GM21619 (cell line): ENCODE measurements at regions not wholly inside any gene's neighbourhood (a gene's known extent, or its start where the extent isn't known, plus 50 kb on each side); places are given as distances from the start of the nearest gene placed in this dataset.
A peak's percentile ranks its signal among the peaks of the same experiment; 100 is the strongest.
"Not testable (repeated sequence)": the region's sequence is repeated elsewhere in the genome, so short reads cannot be mapped to it uniquely, and the experiment has no call there.

Source experiments
- ATAC-seq: cut with Tn5 transposase; IDR thresholded peaks from one replicate; pipeline ENCODE4 v1.9.1; 2021; ENCODE audit not compliant: unreplicated experiment

GRCh38 chr10:27390681-27391080, 113.4 kb upstream of the RAB18 start:
- ATAC-seq: no peak

DNA sequence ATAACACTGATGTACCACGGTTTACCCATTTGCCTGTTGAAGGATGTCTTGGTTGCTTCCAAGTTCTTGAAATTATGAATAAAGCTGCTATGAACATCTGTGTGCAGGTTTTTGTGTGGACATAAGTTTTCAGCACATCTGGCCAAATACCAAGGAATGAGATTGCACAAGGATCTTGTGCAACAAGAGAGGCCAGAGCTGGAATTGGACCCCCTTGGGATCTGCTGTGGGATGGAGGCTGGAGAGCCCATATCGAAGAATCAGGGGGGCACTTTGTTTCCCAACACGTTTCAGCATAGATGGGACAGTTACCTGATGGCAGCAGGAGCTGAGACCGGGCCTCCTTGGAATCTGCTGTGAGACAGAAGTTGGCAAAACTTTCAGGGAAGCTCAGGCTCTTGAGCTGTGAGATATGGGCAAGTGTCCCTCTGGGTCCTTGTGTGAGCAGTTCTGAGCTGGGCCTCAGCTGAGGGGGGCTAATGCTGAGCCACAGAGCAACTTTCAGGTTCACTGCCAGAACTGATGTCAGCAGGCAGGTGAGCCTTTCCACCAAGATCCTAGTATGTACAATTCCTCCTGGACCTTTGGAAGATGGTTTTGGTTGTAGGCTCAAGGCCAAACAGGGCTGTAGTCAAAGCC, 115.2 kb upstream of the RAB18 start:
- ATAC-seq: no peak

GRCh38 chr10:27383595-27384542, 120.2 kb upstream of the RAB18 start:
- no peak for ATAC-seq

- no peak for ATAC-seq
Observed at GRCh38 chr10:27382176-27382575, 121.9 kb upstream of the RAB18 start.

- no peak for ATAC-seq
Observed at GRCh38 chr10:27380929-27381358, 123.2 kb upstream of the RAB18 start.

DNA sequence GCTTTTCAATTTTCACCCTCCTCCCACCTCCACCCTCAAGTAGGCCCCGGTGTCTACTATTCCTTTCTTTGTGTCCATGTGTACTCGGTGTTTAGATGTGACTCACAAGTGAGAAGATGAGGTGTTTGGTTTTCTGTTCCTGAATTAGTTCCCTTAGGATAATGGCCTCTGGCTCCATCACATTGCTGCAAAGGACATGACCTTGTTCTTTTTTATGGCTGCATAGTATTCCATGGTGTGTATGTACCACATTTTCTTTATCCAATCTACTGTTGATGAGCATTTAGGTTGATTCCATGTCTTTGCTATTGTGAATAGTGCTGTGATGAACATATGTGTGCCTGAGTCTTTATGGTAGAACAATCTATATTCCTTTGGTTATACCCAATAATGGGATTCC, 125.1 kb upstream of the RAB18 start:
- not testable (repeated sequence) for ATAC-seq

DNA sequence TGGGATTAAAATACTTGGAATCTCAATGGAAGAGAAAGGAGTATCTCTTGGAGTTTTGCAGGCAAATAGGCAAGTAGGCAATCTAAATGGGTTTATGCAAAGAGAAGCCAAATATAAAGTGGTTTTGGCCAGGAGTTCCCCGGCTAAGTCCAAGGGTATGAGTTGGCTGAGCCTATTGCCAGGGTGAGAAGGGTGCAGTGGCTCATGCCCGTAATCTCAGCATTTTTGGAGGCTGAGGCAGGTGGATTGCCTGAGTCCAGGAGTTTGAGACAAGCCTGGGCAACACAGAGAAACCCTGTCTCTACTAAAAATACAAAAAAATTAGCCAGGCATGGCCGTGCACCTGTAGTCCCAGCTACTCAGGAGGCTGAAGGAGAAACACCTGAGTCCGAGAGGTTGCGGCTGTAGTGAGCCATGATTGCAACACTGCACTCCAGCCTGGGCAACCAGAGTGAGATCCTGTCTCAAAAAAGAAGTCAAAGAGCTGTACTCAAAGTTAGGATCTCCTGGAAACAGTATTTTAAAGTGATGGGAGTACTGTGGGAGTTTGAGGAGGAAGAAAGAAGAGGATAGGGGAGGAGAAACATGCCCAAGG, 130.4 kb upstream of the RAB18 start:
- no peak for ATAC-seq

GRCh38 chr10:27372095-27372494, 131.5 kb upstream of the ACBD5 start:
- ATAC-seq: no peak

DNA sequence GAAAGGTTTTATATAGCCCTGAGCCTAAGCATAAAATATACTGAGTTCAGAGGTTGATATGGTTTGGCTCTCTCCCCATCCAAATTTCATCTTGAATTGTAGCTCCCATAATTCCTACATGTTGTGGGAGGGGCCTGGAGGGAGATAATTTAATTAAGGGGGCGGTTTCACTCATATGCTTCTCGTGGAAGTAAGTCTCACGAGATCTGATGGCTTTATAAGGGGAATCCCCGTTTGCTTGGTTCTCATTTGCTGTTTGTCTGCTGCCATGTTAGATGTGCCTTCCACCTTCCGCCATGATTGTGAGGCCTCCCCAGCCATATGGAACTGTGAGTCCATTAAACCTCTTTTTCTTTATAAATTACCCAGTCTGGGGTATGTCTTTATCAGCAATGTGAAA, 130.8 kb upstream of the ACBD5 start:
- ATAC-seq: not testable (repeated sequence)

GRCh38 chr10:27369880-27370279, 129.3 kb upstream of the ACBD5 start:
- ATAC-seq: no peak

GRCh38 chr10:27368706-27369105, 128.1 kb upstream of the ACBD5 start:
- no peak for ATAC-seq

DNA sequence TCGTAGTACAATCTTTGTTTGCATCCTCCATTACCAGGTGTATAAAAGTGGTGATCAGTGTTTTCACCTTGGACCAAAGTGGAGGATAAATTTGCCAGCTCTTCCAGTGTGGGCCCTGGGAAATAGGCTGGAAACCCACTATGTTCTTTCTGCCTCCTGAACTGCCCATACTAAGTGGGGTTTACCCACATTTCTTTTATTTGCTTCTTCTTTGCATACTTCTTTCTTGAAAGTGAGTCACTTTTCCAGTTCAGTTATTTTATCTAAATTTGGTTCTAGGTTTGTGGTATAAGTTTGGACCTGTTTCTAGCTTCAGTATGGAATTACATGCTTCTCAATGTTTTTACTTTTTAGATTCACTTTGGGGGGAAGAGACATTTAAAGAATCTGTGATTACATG, 126.2 kb upstream of the ACBD5 start:
- no peak for ATAC-seq

- ATAC-seq: no peak
Observed at GRCh38 chr10:27364028-27364427, 123.4 kb upstream of the ACBD5 start.

GRCh38 chr10:27360581-27361172, 120.1 kb upstream of the ACBD5 start:
- peak; percentile 97 for ATAC-seq

- no peak for ATAC-seq
Observed at GRCh38 chr10:27359792-27360355, 119.3 kb upstream of the ACBD5 start.

GRCh38 chr10:27356738-27357137, 116.1 kb upstream of the ACBD5 start:
- ATAC-seq: no peak

GRCh38 chr10:27355918-27356573, 115.4 kb upstream of the ACBD5 start:
- ATAC-seq: no peak

DNA sequence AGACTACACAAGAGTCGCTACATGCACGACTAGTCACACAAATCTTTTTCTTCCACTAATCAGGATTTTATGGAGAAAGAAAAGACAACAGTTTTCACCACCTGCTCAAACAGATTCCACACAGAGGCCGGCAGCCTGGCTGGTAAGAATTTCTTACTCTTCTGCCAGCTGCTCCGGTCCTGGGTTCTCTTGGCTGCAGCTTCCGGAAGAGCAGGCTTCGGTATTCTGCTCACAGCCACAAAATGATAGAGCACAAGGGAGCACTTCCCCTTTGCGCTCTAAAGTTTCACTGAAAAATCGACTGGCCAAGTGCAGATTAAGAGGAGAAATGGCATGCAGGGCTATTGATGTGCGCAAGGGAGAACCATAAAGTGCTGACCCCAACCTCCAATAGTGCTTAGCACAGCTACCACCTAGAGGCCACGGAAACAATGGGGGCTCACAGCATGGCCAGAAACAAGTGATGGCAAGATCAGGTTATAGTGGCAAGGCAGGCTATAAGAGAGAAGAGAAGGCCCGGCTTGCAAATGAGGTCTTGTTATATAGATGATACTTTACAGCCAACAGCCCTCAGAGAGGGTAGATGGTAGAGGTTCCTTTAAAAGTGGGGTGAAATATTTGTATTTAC, 114.2 kb upstream of the ACBD5 start:
- ATAC-seq: peak; percentile 98

GRCh38 chr10:27354100-27354499, 113.5 kb upstream of the ACBD5 start:
- ATAC-seq: not testable (repeated sequence)

- no peak for ATAC-seq
Observed at GRCh38 chr10:27349987-27350386, 109.4 kb upstream of the ACBD5 start.
